Suprapubic skin (tissue), 4 donors: ENCODE measurements at regions not wholly inside any gene's neighbourhood (a gene's known extent, or its start where the extent isn't known, plus 50 kb on each side); places are given as distances from the start of the nearest gene placed in this dataset.

Experiments used
- DNase-seq, 2 donors: peaks; one replicate each; pipeline ENCODE4 v3.0.0-alpha.2; 2019; ENCODE audit warnings: low spot score in 2 of 2
- H3K27ac ChIP-seq: fragments of 200-600 bp; sonication (generic); one replicate; pipeline ENCODE4 v1.5.1; 2019
- H3K27me3 ChIP-seq: fragments of 200-600 bp; sonication (generic); one replicate; pipeline ENCODE4 v1.5.1; 2019
- H3K36me3 ChIP-seq: fragments of 200-600 bp; sonication (generic); one replicate; pipeline ENCODE4 v1.5.1; 2019
- H3K4me1 ChIP-seq: fragments of 200-600 bp; sonication (generic); one replicate; pipeline ENCODE4 v1.5.1; 2019
- H3K4me3 ChIP-seq: fragments of 200-600 bp; sonication (generic); one replicate; pipeline ENCODE4 v1.5.1; 2019; ENCODE audit warnings: mild to moderate bottlenecking
- H3K9me3 ChIP-seq: fragments of 200-600 bp; sonication (generic); one replicate; pipeline ENCODE4 v1.5.1; 2019
- CTCF ChIP-seq, 2 donors: fragments of 200-600 bp in 1 of 2; fragments of 450-650 bp in 1 of 2; sonication (generic) in 1 of 2; IDR thresholded peaks; one replicate each; pipeline ENCODE4 v1.5.1; 2016 to 2019; ENCODE audit warnings: antibody characterized with exemption in 2 of 2, mild to moderate bottlenecking in 1 of 2, moderate library complexity in 1 of 2
- EP300 ChIP-seq: sonication (generic); formaldehyde crosslinking; IDR thresholded peaks from one replicate; pipeline ENCODE4 v1.6.1; 2017; ENCODE audit warnings: antibody characterized with exemption
- POLR2A ChIP-seq, 2 donors: fragments of 450-650 bp; IDR thresholded peaks; one replicate each; pipeline ENCODE4 v1.6.1; 2017; ENCODE audit warnings: antibody characterized with exemption in 2 of 2, mild to moderate bottlenecking in 2 of 2, moderate library complexity in 2 of 2
- POLR2AphosphoS5 ChIP-seq, 3 donors: sonication (generic); formaldehyde crosslinking; IDR thresholded peaks; one replicate each; pipeline ENCODE4 v1.6.1; 2017; ENCODE audit warnings: antibody characterized with exemption in 3 of 3
- WGBS: methylation state at CpG from one replicate; pipeline ENCODE4 v1.1.5; 2018; 5-methylcytosine and 5-hydroxymethylcytosine counted together

DNA sequence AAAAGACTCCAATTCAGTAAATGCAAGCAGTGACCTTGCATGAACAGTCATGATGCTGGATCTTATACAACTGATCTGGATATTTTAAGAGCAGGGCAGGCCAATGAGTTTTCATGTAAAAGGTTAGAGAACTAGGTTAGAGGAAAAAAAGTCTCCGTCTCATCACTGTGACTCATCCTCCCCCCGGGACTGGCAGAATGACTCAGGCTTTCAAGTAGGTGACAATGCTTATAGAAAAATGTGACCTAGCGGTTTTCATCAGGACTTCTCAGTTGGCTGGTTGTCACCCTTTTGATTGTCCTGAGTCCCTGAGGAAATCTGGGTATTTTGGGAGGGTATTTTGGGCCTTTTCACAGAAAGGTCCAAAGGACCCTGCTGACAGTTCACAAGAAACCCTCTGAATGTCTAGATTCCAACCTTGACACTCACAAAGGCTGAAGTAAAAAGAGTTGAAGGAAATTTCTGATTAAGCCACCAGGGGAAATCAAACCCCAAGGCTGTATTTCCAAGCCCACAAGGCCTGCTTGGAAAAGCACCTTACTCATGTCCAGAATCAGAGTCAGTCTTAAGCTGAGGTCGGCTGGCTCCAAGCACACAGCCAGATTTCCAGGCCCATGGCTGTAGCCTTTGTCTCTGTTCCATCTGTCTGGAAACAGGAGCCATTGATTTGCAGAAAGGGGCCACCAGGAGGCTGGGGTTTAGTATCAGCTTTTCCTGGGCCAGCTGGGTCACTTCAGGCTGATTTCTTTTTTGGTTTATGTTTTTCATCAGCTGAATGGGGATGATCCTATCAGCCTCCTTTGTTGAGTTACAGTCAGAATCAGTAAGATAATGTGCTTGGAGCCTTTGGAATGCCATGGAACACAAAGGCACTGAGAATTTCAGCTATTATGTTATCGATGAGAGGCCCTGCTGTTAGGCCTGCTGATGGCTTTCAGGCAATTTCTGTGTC lies 226.4 kb upstream of the HABP2 start:
- Histone ChIP-seq H3K9me3 (no peaks in the 10 kb centered on the region), H3K4me1 (peaks cover 12% of the 10 kb centered on the region), H3K27me3 (no peaks in the 10 kb centered on the region), H3K36me3 (no peaks in the 10 kb centered on the region), H3K27ac (peak overlapping the region; percentile 22), H3K4me3 (no peak overlapping the region)
- TF ChIP-seq POLR2AphosphoS5 (IDR thresholded peaks at IDR 0.05), result no peak
- peak in 1 of 2 donors; percentile 8 for TF ChIP-seq CTCF (IDR thresholded peaks at IDR 0.05)
- DNase-seq, result peak in 1 of 2 donors; percentile 70
- 34% methylated on average over 5 of the region's 5 CpGs for WGBS

DNA sequence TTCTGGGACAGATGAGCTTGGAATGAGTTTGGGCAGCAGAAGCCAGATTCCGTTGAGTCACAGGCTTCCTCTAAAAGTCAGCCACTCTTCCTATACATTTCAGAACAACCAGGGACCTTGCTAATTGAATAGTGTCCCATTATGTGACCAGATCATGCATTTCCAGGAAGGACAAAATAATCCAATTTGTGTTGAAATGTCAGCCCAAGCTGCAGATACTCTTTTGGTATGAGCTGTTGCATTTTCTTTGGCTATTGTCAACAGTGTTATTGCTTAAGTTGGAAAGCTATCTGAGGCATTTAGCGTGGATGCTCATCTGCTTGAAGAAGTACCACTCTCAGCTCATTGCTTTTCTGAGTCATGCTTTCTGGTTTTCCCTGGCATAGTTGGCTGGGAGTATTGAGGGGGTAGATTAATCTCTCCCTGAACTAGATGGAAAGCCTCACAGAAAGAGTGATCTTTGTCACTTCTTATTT lies 223.7 kb upstream of the HABP2 start:
- WGBS, result 68% methylated on average over 2 of the region's 2 CpGs
- H3K27me3 ChIP-seq, result no peaks in the 10 kb centered on the region
- no peak overlapping the region for H3K27ac ChIP-seq
- no peak for TF ChIP-seq EP300
- TF ChIP-seq POLR2AphosphoS5 (IDR thresholded peaks at IDR 0.05), result peak in 1 of 3 donors; percentile 50
- DNase-seq, result no peak
- peaks cover 12% of the 10 kb centered on the region for H3K4me1 ChIP-seq
- H3K4me3 ChIP-seq, result no peak overlapping the region
- H3K36me3 ChIP-seq, result no peaks in the 10 kb centered on the region
- H3K9me3 ChIP-seq, result no peaks in the 10 kb centered on the region

DNA sequence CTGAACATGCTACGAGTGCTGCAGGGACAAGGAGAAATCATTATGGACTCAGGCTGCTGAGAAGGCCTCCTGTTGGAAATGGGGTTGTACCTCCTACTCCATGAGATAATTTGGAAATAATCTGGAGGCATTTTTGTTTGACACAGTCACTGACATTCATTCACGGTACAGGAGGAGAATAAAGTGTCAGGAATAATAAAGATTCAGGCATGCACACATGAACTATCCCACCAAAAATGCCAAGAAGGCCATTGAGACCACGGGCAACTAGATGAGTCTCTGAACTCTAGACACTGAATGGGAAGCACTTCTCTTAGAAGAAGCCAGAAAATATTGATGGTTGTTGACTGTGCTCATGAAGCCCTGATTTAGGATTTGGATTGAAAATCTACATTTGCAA lies 220.9 kb upstream of the HABP2 start:
- Histone ChIP-seq H3K27me3 (no peaks in the 10 kb centered on the region), H3K9me3 (no peaks in the 10 kb centered on the region), H3K27ac (no peak overlapping the region), H3K36me3 (no peaks in the 10 kb centered on the region), H3K4me3 (no peak overlapping the region), H3K4me1 (no peaks in the 10 kb centered on the region)
- no peak for TF ChIP-seq POLR2AphosphoS5 (IDR thresholded peaks at IDR 0.05)
- TF ChIP-seq EP300, result no peak
- TF ChIP-seq CTCF (IDR thresholded peaks at IDR 0.05), result no peak
- no peak for TF ChIP-seq POLR2A (IDR thresholded peaks at IDR 0.05)
- 90% methylated on average over 3 of the region's 3 CpGs for WGBS
- DNase-seq, result no peak

GRCh38 chr10:113333313-113333712 lies 219.5 kb upstream of the HABP2 start:
- H3K9me3 ChIP-seq, result no peaks in the 10 kb centered on the region
- 82% methylated on average over 2 of the region's 2 CpGs for WGBS
- TF ChIP-seq CTCF (IDR thresholded peaks at IDR 0.05) (no peak), POLR2A (IDR thresholded peaks at IDR 0.05) (no peak), EP300 (no peak), POLR2AphosphoS5 (IDR thresholded peaks at IDR 0.05) (no peak)
- no peaks in the 10 kb centered on the region for H3K36me3 ChIP-seq
- no peak overlapping the region for H3K27ac ChIP-seq
- H3K4me1 ChIP-seq, result no peaks in the 10 kb centered on the region
- no peaks in the 10 kb centered on the region for H3K27me3 ChIP-seq
- no peak overlapping the region for H3K4me3 ChIP-seq
- no peak for DNase-seq

GRCh38 chr10:113335592-113335991 lies 217.3 kb upstream of the HABP2 start:
- Histone ChIP-seq H3K27ac (no peak overlapping the region), H3K27me3 (no peaks in the 10 kb centered on the region), H3K36me3 (no peaks in the 10 kb centered on the region), H3K9me3 (no peaks in the 10 kb centered on the region), H3K4me3 (no peak overlapping the region), H3K4me1 (no peaks in the 10 kb centered on the region)
- TF ChIP-seq POLR2A (IDR thresholded peaks at IDR 0.05) (no peak), EP300 (no peak), POLR2AphosphoS5 (IDR thresholded peaks at IDR 0.05) (no peak), CTCF (IDR thresholded peaks at IDR 0.05) (no peak)
- 76% methylated on average over 2 of the region's 2 CpGs for WGBS
- DNase-seq, result no peak
